Fibroblast of skin of right biceps (primary cell): ENCODE measurements at regions not wholly inside any gene's neighbourhood (a gene's known extent, or its start where the extent isn't known, plus 50 kb on each side); places are given as distances from the start of the nearest gene placed in this dataset.

Experiments used
- DNase-seq: peaks from one replicate; pipeline ENCODE4 v3.0.0-alpha.2; 2013

GRCh38 chr11:45341372-45341771 lies 55.2 kb upstream of the SYT13 start:
- DNase-seq: no peak

- peak; percentile 80 for DNase-seq
Observed at GRCh38 chr11:45339729-45340519, 53.8 kb upstream of the SYT13 start.

- no peak for DNase-seq
Observed at GRCh38 chr11:45337583-45338360, 51.6 kb upstream of the SYT13 start.

- DNase-seq: no peak
Observed at GRCh38 chr11:45336136-45336535, 50.0 kb upstream of the SYT13 start.
